Epithelial cell of esophagus (primary cell): ENCODE measurements at regions not wholly inside any gene's neighbourhood (a gene's known extent, or its start where the extent isn't known, plus 50 kb on each side); places are given as distances from the start of the nearest gene placed in this dataset.

ENCODE experiments used
- DNase-seq: peaks from one replicate; pipeline ENCODE4 v3.0.0; 2010; ENCODE audit warnings: low read depth
- H3K4me3 ChIP-seq: 2 replicates; pipeline ENCODE4 v1.5.1; 2011; ENCODE audit warnings: mild to moderate bottlenecking, low read length, control low read depth
- TF ChIP-seq, protein P1 (sequence below): IDR thresholded peaks from 2 replicates; pipeline ENCODE4 v1.5.1; 2011; ENCODE audit warnings: low read depth, mild to moderate bottlenecking, low read length, control low read depth, inconsistent platforms; ENCODE audit not compliant: insufficient read depth; ENCODE audit errors: missing control alignments

DNA sequence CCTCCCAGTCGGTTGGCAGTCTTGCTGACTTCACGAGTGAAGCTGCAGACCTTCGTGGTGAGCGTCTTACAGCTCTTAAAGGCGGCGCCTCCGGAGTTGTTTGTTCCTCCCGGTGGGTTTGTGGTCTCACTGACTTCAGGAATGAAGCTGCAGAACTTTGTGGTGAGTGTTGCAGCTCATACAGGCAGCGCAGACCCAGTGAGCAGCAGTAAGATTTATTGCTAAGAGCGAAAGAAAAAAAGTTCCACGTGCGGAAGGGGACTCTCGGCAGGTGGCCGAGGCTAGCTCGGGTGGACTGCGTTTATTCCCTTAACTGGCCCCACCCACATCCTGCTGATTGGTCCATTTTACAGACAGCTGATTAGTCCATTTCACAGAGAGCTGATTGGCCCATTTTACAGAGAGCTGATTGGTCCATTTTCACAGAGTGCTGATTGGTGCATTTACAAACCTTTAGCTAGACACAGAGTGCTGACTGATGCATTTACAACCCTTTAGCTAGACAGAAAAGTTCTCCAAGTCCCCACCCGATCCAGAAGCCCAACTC lies 240.3 kb downstream of the LRATD1 start:
- no peak for DNase-seq
- H3K4me3 ChIP-seq, result no peak overlapping the region
- TF ChIP-seq, protein P1, sequence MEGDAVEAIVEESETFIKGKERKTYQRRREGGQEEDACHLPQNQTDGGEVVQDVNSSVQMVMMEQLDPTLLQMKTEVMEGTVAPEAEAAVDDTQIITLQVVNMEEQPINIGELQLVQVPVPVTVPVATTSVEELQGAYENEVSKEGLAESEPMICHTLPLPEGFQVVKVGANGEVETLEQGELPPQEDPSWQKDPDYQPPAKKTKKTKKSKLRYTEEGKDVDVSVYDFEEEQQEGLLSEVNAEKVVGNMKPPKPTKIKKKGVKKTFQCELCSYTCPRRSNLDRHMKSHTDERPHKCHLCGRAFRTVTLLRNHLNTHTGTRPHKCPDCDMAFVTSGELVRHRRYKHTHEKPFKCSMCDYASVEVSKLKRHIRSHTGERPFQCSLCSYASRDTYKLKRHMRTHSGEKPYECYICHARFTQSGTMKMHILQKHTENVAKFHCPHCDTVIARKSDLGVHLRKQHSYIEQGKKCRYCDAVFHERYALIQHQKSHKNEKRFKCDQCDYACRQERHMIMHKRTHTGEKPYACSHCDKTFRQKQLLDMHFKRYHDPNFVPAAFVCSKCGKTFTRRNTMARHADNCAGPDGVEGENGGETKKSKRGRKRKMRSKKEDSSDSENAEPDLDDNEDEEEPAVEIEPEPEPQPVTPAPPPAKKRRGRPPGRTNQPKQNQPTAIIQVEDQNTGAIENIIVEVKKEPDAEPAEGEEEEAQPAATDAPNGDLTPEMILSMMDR, result no peak

DNA sequence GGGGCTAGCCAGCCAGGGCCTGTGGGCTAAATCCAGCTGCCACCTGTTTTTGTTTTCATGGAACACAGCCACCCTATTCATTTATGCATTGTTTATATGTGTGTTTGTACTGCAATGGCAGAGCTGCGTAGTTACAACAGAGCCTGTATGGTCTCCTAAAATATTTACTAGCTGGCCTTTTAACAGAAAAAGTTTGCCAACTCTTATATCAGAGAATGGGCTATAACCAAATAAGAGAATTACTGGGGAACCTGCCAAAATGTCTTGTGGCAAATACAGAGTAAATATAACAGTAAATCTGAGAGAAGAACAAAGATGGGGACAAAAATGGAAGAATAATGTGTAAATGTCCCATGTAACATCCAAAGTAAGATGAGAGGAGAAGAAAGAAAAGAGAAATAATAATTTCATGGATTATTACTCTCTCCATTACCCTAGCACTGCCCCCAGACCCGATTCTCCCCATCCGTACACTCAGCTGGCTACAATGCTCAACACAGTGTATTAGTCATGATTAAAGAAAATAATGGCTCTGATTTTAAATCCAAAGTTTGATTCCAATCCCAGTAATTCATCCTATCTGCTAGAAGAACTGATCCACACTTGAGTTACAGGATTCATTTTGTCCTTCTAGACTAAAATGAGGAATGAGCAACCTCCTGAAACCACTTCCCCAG lies 249.3 kb downstream of the LRATD1 start:
- DNase-seq, result no peak
- TF ChIP-seq, protein P1, result no peak
- no peak overlapping the region for H3K4me3 ChIP-seq

DNA sequence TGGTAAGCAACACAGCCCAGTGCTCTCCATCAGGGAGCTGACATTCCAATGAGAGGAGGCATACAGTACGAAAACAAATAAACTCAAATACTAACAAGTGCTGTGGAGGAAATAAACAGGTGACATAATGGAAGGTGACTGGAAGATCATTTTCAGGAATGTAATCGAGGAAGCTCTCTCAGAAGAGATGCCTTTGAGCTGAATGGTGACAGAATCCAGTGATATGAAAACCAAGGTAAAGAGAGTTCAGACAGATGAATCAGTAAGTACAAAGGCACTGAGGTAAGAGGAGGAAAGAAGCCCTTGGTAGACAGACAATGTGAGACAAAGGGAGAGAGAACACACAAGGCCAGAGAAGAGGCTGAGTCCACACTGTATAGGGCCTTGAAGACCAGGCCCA lies 252.1 kb downstream of the LRATD1 start:
- DNase-seq, result no peak
- TF ChIP-seq, protein P1, result no peak
- H3K4me3 ChIP-seq, result no peak overlapping the region

DNA sequence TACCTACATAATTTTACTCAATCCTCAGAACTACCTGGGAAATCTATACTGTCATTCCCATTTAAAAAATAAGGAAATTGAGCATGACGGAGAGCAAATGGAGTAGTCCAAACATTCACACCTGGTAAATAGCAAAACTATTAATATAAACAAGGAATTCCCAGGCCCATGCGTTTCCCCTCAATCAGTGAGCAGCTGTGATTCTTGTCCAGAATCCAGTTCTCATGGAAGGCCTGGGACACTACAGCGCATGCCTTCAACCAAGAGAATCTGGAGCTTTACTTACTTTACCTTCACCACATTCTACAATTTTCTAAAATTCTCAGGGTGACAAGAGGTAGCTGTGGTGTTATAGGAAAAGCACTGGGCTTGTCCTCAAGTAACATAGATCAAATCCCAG lies 259.0 kb downstream of the LRATD1 start:
- TF ChIP-seq, protein P1, result no peak
- no peak overlapping the region for H3K4me3 ChIP-seq

DNA sequence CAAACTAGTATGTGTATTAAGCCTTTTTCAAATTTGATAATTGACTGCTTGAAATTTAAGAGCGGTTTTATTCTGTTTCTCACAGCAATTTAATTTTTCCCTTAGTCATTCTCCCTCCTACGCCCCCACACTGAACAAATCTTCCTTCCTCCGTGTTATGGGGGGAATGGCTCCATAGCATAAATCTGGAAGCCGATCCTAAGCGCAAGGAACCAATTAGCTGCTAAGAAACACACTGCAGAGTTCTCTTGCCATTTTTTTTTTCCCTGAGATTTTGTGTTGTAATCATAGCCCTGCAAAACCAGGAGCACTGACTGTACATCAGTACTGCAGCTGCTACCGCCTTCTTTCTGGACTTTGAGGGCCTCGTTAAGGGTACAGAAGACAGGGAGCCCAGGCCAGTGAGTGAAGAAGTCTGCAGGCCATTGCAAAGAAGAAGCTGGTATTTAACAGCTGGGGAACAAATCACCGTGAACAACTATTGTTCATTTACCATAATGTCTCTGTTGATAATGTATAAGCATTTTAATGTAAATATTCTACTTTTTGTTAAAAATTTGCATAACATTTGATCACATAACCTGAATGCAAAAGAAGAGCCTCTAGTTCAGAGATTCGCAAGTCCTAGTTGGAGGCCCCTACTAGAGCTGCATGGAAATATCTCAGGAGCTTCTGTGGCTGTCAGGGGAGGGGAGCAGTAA lies 264.0 kb downstream of the LRATD1 start:
- H3K4me3 ChIP-seq, result no peak overlapping the region
- no peak for DNase-seq
- TF ChIP-seq, protein P1, result no peak

More for the DNA sequence above, 259.0 kb downstream of the LRATD1 start:
- no peak for DNase-seq

DNA sequence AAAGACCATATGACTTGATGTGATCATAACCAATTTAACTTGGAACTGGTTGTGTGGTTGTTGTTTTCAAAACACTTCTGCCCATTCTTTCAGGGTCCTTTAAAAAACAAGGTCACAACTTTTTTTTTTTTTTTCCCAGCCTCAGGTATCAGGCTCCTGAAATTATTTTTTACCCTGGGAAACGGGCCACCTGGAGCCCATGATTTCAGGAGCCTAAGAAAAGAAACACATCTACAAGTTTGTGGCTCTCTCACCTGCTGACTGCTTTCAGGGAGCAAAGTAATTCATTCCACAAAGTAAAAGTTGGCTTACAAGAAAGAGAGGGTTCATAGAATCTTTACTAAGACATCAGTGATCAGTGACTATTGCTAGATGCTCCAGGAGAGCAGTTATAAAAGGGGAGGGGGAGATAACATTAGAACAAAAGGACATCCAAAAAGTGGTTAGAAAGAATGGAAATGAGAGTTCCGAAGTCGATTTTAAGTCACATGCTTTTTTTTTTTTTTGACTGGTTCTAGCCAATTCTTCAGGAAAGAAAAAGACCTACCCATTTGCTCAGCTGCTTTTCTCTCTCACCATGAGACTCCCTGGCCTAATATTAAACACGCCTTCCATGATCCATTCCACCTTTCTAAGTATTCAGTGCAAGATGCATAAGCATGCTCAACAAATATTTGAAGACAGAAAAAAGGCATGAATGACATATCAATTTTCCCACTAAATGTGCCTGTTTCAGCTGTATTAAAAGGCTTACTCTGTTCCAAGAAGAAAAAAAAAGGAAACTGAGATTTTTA lies 267.3 kb downstream of the LRATD1 start:
- no peak overlapping the region for H3K4me3 ChIP-seq
- TF ChIP-seq, protein P1, result no peak
- DNase-seq, result no peak
